Putamen (tissue), 1 donor: ENCODE measurements at regions not wholly inside any gene's neighbourhood (a gene's known extent, or its start where the extent isn't known, plus 50 kb on each side); places are given as distances from the start of the nearest gene placed in this dataset.
A peak's percentile ranks its signal among the peaks of the same experiment; 100 is the strongest.

Source experiments
- DNase-seq: peaks from one replicate; pipeline ENCODE4 v3.0.0-alpha.2; 2016; ENCODE audit warnings: low spot score

- no peak for DNase-seq
These were observed 50.4 kb downstream of the RTL9 start for GRCh38 chrX:110408949-110409588.

GRCh38 chrX:110409925-110410324 lies 51.3 kb downstream of the RTL9 start:
- no peak for DNase-seq

DNA sequence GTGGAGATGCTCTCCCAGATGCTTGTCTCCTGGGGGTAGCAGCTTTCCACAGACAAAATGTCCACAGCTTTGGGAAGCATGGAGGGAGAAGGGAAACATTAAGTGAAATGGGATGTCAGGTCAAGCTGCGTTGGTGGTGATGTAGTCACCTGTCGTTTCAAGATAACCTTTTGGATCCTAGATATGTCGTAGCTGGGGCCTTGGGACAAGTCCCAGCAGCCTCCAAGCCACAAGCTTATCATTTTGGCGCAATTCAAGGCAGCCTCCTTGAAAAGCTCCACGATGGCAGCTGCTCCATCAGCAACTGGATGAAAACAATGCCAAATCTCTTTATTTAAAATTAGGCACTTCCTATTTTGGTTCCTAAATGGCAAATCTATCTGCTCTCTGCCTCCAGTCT lies 52.0 kb downstream of the RTL9 start:
- no peak for DNase-seq

- peak; percentile 30 for DNase-seq
These were observed 54.5 kb downstream of the RTL9 start for GRCh38 chrX:110412971-110413726.

DNA sequence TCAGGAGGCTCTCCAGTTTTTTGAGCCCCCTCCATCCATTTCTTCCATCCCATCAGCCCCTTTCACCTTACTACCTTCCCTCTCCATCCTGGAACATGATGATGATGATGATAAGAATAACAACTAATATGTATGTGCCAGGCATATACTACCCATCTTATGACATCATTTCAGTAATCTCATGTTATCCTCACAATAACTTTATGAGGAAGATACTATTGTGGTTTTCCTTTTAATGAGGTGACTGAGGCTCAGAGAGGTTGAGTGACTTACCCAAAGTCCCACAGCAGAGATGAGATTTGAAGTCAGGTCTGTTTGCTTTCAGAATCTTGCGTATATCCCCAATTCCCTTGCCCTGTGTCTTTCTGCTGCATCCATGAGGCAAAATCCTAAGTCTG lies 55.1 kb downstream of the RTL9 start:
- DNase-seq: no peak

DNA sequence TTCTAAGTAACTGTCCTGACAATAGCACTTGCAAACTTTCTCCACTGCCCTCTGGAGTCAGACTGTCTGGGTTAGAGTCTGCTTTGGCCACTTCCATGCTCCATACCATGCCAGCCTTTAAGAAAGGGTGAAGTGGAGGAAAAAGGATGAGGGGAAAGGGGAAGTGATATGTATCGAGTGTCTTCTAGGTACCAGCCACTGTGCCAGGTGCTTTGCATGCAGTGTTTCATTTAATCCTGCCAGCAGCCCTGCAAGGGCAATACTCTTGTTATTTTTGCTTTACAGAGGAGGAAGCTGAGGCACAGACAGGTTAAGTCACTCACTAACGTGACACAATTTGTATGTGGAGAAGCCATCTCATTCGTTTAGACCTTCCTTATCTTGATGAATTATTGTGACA lies 55.6 kb downstream of the RTL9 start:
- no peak for DNase-seq

DNA sequence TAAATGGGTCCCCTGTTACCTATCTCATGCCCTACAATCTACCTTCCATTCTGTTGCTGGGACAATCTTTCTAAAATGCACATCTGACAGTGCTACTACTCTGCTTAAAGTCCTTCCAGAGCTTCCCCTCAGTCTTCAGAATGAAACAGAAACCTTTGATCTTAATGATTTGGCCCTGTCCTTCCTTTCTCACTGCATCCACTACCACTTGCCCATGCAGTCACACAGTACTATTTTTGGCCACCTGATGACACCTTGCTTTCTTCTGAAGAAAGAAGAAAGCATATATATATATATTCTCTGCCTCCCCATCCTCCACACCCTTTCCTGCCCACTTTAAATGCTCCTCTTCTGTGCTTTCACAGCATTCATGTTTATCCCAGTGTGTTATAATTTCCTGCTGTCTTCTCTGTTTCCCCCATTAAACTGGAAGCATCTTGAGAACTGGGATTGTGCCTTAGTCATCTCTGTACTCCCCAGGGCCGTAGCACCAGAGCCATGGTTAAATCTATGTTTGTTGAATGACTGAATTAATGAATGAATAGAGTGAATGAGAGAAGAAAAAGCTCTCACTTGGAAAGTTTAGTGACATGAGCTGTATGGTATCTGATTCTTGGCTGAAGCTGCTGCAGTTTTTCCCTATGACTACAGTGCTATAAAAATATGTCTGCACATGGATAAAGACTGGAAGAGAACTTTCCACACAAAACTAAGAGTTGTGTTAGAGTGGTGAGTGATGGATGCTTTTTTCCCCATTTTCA lies 56.2 kb downstream of the RTL9 start:
- DNase-seq: no peak

GRCh38 chrX:110415440-110416170 lies 57.0 kb downstream of the RTL9 start:
- DNase-seq: no peak

DNA sequence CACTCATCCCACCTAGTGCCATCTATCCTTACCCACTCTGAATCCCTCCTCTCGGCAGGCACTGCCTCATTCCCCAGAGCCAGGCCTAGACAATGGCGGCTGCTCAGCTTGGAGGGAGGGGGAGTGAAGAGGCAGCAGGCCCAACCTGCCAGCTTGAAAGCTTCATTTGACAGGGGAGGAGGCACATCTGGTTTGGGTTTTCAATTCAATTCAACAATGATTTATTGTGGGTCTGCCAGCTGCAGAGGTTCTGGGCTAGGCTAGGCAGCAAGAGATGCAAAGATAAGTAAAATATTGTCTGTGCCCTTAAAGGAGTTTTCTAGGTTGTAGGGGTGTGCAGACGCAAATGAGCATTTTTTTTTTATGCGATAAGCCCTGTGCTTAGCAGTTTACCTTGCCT lies 58.5 kb downstream of the RTL9 start:
- no peak for DNase-seq

DNA sequence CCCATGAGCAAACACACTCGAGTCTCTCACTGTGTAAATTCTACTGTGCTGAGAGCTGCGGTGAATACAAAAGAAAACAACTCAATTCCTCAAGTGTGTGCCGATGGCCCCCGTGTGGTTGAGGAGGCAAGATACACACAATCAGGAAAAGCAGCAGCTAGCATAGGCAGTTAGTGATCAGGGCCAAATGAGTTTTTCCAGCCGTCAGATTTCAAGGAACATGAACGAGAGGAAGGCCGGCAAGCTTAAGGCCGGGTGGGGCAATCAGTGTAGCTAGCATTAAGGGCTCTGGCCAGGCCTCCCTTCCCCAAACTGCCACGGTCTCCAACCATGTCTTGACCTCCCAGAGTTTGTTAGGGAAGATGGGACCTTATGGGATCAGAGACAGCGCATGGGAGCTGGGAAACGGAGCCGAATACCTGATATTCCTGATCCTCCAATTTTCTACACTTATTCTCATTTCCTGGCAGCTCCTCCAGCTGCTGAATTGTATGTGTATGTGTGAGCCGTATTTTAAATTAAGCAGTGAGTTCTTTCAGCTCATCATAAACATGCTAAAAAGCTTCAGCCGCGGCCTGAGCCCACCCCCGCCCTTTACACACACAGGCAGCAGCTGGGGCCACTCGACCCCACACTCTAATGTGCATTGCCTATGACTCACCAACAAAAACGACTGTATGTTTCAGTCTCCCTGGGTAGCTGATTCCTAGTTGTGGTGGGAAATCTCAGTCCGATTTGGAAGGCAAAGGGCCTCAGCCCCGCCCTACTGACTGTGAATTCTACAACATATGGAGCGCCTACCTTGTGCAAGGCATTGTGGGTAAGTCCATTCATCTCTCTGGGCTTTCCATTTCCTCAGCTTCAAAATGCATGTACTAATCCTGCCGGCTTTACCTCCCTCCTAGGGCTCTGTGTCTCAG lies 59.9 kb downstream of the RTL9 start:
- DNase-seq: no peak

DNA sequence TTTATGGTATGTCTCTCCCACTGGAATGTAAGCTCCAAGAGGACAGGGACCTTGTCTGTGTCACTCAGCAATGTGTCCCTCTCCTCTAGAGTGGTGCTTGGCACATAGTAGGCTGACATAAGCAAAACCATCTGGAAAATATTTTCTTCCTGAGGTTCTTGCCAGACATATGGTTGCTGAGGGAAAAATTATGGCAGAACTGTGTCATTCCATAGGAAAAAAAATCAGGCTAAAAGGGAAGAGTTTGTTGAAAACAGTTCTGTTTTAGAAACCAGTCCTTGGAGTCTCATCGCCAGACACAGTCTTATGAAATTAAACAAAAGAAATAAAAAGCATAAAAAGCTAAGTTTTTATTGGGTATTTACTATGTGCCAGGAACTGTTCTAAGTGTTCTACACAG lies 60.9 kb downstream of the RTL9 start:
- DNase-seq: no peak

GRCh38 chrX:110420771-110421499 lies 62.3 kb downstream of the RTL9 start:
- DNase-seq: peak; percentile 86

- DNase-seq: no peak
These were observed 63.1 kb downstream of the RTL9 start for GRCh38 chrX:110421500-110422455.

DNA sequence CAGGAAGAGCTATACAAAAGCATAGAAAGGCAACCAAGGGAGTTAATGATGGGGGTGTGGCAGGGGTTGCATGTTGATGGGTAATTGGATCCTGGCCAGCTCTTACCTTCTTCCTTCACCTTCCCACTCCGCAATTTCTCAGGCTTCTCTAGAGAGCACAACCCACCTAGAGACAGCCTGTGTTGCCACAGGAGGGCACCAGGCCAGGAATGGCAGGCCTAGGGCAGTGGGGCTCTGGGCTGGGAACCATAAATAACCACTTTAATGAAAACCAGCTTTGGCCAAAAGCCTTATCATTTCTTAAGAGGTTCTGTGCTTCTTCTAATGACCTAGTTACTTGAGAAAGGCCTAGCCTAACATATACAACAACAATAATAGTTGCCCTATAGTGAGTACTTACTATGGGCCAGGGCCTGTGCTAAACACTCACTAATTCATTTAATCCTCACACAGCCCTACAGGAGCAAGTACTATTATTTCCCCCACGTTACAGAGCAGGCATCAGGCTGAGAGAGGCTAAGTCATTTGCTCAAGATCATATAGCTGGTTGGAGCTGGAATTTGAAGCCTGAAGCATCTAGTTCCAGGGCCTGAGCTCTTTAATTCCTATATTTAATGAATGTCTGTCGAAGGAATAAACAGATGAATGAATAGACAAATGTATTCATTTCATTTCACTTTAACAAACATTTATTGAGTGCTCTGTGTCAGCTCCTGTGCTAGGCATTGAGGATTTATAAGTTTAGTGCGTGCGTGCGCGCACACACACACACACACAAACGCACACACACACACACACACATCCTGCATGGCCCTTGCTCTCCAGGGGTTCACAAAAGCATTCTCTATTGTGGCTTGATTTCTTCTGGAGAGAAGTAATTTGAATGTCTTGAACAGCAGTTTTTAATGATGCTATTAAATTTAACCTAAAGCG lies 66.8 kb downstream of the RTL9 start:
- no peak for DNase-seq

- no peak for DNase-seq
These were observed 67.5 kb downstream of the RTL9 start for GRCh38 chrX:110426155-110426504.

DNA sequence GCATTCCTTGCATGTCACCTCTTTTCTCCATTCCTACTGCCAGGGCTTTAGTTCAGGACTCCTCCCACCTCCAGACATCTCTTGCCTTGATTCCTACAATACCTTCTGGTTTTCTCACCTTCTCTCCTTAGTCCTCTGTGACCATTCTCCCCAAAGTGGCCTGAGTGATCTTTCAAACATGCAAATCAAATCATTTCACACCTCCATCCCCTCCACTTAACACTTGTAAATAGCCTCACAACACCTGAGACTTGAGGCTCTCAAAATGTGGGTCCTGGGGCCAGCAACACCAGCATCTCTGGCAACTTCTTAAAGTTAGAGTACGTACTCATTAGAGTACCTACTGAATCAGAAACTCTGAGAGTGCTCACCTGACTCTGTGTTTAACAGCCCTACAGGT lies 68.4 kb downstream of the RTL9 start:
- no peak for DNase-seq

DNA sequence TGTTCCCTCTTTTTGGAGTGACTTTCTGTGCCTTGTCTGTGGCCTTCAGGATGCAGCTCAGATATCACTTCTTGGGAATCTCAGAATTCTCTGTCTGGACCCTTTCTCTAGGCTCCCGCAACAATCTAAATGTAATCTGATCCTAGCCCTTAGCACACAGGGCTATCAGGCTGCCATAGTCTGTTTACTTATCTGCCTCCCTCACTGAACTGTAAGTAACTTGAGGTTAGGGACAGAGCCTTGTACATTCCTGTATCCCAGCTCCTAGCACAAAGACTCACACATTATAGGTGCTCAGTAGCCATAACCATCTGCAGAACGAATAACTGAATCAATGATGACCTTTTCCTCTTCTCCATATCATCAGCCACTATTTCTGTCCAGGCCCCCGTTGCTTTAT lies 69.5 kb downstream of the RTL9 start:
- no peak for DNase-seq

GRCh38 chrX:110430293-110431076 lies 71.8 kb downstream of the RTL9 start:
- no peak for DNase-seq
